GM19467 (cell line): ENCODE measurements at regions not wholly inside any gene's neighbourhood (a gene's known extent, or its start where the extent isn't known, plus 50 kb on each side); places are given as distances from the start of the nearest gene placed in this dataset.
"Not testable (repeated sequence)": the region's sequence is repeated elsewhere in the genome, so short reads cannot be mapped to it uniquely, and the experiment has no call there.

Source experiments
- ATAC-seq: cut with Tn5 transposase; IDR thresholded peaks from one replicate; pipeline ENCODE4 v1.9.1; 2021; ENCODE audit warnings: mild to moderate bottlenecking, moderate library complexity; ENCODE audit not compliant: unreplicated experiment

DNA sequence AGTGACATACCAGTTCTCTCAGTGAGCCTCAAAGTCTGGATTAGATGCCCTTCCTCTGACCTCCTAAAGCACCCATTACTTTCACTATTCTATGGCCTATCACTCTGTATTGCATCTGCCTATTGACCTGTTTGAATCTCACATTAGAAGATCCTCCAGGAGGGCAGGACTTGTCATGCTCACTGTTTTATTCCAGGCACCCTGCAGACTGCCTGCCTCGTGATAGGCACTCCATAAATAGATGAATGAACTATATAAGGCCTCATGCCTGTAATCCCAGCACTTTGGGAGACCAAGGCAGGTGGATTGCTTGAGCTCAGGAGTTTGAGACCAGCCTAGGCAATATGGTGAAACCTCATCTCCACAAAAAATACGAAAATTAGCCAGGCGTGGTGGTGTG lies 160.1 kb upstream of the CADM1 start:
- ATAC-seq = no peak

DNA sequence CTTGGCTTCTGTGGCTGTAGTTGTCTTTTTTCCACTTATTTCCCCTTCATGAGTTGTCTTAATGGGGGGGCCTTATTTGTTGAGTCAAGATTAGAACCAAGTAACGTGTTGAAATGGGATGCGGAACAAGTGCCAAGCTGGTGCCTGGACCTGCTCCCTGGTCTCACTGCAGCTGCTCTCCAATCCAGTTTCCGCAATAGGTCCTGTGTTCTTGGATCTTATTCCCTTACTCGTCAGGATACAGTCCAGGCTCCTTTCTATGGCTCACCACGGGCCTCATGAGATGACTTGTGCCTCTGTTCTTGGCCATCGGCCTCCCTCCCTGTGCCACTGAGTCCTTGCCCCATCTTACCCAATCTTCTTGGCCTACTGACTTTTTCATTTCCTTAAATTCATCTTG lies 159.6 kb upstream of the CADM1 start:
- ATAC-seq = no peak

DNA sequence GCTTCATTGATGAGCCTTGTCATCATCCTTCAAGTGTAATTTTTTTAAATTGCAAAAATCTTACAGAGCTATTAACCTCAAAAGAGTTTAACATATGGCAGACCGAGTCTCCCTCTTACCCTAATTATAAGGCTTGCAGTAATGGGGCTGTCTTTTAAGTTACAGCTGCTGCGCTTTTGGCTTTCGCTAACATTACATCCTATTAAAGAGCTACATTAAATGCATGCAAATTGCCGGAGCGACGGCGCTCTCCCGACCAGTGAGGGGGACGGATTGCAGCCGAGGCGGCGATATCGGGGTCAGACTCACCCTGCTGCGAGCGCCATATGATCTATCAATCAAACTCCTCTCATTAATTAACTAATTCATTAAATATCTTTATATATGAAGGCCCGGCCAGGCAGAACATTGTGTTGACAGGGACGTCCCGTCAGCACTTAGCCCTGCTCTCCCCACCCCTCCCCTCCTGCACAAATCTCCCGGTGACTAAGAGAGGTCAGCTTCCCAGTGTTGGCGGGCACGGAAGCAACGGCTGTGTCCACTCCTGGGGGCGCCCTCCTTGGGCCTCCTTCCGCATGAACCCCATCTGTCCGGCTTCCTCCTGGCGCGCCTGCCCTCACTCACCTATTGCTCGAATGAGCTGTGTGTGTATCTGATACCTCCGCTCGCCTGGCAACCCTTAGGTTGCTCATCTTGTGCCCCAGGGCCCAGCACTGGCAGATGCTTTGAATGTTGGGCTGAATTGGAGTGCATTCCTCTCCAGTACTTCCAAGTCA lies 156.0 kb upstream of the CADM1 start:
- no peak for ATAC-seq

DNA sequence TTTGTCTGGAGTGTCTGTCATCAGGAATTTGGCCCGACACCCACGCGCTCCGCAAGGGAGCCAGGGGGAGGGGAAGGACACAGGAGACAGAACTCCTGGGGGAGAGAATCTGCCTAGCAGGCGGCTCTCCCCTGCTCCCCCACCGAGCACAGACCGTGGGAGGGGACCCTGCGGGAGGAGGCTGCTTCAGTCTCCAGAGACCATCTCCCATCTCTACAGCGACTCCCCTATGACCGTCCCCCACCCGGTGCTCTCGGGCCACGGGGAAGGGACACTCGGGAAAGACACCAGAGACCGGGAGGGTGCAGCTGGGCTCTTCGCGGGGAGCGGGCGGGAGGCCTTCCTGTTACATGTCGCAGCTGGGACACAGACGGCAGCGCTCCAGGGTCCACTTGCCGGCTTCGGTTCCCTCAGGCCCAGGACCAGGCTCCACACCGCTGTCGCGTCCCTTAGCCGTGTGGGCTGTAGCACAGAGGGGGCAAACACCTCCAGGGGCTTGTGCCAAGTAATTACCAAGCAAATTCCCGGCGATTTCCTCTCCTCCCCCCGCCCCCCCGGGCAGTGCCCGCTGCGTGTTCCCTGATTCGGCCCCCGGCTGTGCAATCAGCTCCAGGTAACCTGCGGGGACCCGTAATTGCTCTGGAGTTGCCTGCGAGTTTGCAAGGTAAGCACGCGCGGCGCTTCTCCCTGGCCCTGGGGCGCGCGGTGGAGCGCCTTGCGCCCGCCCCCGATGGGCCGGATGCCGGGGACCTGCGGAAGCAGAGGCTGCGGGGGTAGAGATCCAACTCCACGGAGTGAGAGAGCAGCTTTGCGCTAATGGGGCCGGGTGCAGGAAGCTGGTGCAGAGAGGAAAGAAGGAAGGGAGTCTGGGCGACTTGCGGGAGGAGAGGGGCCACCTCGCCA lies 155.1 kb upstream of the CADM1 start:
- no peak for ATAC-seq

DNA sequence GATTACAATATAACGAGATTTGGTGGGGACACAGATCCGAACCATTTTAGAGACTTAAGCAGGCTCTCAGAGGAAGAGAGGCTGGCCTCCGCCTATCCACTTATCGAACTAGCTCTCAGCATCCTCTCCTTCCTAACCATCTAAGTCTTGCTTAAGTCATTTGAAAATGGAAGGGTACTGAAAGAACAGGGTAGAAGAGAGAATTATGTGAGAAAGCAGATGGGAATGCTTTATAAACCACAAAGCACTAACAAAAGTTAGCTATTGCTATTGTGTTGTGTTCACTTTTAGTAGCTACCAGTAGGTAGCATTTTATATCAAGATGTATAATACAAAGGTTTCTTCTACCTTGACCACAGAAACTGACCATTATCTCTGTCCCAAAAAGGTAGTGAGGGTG lies 153.4 kb upstream of the CADM1 start:
- no peak for ATAC-seq

DNA sequence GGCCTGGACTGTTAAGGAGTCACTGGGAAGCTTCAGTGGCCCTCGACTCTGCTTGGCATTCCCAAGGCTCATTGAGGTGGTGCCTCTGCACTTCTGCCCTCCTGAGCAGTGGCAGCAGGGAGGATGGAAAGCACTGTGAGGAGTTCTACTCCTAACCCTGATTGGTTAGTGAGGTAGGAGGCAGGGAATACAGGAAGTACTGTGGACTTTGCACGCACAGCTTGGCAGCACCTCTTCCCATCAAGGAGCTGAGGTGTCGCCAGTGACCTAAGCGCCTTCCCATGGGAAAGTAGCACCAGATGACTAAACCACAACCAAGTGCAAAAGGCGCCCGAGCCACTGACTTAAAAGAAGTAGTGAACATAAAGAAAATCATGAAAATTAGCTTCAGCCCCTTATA lies 152.5 kb upstream of the CADM1 start:
- no peak for ATAC-seq

DNA sequence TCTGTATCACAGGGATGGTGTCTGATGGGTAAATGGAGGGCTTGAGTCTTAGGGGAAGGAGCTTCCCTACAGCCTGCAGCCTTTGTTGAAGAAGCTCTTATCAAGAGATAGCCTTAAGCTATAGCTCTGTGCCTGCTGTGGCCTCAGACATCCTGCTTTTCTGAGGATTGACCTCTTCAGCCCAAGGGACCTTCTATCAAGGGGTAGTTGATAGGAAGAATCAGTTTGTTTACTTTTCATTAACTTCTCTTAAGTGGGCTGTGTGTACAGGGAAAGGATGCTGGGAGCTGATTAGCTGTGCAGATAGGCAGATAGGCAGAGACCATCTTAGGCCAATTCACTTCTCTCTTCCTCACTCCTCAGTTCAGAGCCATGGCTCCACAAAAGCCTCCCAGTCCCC lies 151.8 kb upstream of the CADM1 start:
- no peak for ATAC-seq

DNA sequence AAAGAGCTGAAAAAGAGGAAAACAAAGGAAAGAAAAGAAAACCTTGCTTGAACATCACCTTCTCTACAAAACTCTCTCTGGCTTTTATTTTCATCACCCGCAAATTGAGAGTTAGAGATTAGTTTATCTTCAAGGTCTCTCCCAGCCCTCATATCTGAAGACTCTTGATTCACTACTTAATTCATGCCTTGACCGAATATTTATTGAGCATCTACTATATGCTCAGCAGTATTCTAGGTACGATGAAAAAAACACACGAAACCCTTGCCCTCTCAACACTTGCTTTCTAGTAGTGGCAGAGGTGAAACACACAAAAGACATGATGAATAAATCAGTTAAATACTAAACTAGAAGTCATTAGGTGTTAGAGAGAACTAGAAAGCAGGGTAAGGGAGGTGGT lies 150.6 kb upstream of the CADM1 start:
- ATAC-seq = no peak

DNA sequence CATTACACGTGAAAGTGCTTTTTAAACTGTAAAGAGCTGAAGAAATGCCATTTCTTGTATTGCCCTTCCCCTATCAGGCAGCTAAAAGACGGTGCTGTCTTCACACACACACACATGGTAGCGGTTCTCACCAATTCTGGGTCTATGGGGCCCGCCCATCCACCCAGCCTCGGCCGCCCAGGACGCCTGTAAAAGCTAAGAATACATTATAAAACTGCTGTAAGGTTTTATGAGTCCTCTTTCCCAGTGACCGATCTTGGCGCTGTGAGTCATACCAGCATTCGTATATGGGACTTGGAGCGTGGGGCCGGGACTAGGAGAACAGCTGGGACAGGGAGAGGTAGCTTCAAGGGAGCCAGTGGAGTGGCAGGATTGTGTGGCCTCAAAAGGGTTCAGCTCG lies 149.7 kb upstream of the CADM1 start:
- no peak for ATAC-seq

DNA sequence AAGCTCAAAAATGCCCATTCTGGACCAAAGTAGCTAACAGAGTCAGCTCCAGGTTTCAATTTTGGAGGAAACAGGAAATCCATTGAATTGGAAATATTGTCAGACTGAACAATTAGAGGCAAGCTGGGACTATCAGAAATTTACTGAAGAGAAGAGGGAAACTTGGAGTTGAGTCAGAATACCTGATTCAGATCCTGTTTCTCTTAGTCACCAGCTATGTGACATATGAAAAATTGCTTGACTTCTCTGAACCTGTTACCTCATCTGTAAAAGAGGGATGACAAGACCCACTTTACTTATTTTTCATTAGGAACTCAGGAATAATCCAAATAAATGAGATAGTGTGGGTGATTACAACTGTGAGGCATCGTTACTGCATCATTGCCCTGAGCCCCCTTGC lies 148.9 kb upstream of the CADM1 start:
- ATAC-seq = no peak

DNA sequence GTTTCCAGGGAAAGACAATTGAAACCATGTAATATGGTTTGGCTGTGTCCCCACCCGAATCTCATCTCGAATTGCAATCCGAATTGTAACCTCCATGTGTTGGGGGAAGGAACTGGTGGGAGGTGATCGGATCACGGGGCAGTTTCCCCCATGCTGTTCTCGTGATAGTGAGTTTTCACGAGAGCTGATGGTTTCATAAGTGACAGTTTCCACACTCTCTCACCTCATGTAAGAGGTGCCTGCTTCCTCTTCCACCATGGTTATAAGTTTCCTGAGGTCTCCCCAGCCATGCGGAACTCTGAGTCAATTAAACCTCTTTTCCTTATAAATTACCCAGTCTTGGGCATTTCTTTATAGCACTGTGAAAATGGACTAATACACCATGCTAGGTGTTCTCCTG lies 148.3 kb upstream of the CADM1 start:
- ATAC-seq = no peak

DNA sequence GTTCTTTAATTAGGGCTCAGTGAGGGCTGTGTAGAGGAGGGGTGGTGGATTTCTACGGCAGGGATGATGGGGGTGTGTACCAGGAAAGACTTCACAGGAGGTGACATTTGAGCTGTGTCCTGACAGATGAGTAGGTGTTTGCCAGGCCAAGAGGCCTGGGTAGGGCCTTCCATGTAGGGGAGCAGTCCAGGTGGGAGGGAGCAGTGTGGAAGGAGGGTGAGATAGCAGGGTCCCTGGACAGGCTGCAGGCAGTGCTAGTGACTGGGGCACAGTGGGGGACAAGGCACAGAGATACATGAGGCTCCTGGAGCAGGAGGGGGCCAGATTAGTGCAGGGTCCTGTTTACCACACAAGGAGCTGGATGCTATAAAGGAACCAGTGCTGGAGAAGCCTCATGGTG lies 147.9 kb upstream of the CADM1 start:
- ATAC-seq = no peak

DNA sequence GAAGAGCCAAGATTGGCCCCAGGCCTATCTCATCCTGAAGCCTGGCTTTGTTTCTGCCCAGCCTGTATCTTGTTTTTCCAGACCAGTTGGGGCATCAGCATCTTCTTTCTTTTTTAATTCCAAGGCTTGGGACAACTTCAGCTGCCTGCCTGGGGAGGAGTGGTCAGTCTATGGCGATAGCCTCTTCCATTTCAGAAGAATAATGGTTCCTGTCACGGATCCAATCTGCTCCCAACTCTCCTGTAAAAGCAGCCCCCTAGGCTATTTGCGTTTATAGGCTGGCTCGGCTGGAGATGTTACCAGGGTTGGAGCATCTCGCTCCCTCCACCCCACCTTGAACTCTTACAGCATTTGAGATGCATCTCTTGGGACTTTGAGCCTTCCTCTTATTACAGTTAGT lies 145.2 kb upstream of the CADM1 start:
- ATAC-seq = no peak

DNA sequence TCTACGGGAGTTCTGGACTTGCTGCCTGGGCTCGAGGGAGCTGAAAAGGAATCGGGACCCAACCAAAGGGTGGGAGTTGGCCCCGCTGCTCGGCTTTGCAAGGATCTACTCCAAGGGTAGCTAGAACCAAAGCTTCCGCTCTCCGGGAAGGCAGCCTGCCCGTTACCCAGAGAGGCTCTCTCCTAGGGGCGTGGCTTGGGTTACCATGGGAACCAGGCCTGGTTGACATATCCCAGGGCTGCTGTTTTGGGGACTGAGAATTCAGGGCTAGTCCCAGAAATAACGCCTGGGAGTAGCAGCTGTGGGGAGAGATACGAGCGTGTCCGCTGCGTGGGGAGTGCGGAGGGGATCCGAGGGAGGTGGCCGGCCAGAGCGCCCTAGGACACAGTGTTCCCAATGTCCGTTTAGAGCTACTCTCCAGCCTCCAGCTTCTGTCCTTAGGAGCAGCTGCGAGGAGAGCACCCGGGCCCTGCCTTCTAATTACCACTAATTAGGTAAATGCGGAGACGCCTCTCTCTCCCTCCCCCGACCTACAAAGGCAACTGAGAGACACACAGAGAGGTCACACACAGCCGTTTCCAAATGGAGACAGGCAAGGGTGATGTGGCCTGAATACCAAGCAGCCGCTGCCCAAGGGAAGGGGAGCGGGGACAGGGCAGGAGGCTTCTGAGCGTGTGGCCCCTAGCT lies 141.6 kb upstream of the CADM1 start:
- no peak for ATAC-seq

DNA sequence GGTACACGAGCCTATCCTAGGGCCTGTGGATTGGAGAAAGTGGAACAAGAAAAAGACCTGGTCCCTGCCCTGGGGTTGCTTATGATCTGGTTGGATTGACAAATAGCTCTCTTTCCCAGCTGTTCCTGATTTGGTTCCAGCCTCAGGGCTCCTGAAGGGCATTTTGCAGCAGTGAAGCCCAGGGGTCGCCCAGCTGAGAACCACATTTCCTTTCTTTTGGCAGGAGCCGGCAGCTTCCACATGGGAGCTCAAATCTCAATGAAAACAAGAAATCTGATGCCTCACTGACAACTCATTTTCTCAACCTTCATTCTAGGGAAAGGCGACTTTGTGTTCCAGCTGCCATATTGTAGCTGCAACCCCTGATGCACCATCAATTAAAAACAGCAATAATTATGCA lies 140.6 kb upstream of the CADM1 start:
- no peak for ATAC-seq

DNA sequence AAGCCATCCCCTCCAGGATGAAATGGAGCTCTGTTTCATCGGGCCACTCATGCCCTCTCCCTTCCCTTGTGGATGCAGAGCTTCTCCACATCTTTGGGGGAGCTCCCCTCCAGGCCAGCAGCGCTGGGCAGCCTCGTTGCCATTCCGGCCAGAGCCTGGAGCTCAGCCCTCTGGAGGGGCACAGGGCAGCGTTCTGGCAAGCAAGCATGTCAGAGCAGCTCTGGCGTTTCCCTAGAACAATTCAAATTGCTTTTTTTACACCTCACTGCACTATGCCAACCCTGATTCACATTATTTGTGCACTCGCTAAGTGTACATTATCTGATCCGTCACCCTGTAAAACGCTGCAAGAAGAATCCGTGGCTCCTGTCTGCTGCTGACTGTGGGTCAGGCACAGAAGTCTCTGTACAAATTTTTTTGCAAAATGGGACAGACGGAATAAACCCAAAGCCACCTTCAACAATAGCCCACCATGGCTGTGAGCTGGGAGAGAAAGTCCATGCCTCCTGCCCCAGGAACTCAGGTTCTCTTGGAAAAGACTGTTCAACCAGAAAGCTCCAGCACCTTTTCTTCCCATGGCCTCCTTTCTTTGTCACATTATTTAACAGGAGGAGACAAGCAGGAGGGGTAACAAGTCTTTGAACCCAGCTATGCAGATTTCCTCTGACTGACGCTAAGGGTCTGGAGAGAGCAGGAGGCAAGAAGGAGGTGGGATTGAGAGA lies 139.5 kb upstream of the CADM1 start:
- no peak for ATAC-seq

DNA sequence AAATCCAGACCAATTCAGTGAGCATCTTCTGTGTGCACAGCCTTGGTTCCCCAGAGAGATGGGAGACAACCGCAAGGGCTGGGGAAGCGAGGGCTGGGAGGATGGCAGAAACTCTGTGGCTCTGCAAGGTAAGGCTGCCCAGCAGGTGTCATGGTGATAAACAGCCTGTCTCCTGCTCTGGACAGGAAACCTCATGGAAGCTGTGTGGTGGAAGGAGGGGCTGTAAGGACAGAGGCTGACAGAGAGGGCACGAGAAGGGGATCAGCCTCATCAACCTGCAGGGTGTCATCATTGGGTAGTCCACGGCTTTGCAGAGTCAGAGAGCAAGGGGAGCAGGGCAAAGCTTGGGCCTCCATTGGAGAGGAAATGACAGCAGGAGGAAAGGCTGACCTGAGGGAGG lies 138.4 kb upstream of the CADM1 start:
- ATAC-seq = no peak

DNA sequence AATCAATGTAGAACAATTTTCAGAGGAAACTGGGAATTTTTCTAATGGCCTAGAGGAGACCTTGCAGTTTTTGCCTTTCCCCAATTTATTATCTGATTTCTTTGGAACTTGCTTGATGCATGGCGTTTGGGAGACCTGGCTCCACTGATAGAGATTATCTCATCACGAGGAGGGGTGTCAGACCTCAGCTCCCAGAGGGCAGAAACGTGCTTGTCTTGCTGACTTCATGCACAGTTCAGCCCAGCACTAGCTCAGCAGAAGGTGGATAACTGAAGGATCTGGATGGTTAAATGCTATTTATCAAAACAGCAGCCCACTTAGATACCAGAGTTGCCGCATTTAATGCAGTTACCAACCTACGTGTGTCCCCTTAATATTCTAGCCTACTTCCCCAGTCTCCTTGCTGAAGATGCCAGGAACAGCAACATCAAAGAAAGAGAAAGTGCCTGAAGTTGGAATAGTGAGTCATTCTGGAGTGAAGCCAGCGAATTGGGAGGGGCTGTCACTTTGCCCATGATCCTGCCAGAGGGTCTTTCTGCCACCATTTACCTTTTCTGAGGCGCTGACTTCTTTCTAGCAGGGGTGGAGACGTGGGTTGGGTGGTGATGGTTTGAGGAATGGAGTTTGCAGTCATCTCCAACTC lies 133.5 kb upstream of the CADM1 start:
- no peak for ATAC-seq

DNA sequence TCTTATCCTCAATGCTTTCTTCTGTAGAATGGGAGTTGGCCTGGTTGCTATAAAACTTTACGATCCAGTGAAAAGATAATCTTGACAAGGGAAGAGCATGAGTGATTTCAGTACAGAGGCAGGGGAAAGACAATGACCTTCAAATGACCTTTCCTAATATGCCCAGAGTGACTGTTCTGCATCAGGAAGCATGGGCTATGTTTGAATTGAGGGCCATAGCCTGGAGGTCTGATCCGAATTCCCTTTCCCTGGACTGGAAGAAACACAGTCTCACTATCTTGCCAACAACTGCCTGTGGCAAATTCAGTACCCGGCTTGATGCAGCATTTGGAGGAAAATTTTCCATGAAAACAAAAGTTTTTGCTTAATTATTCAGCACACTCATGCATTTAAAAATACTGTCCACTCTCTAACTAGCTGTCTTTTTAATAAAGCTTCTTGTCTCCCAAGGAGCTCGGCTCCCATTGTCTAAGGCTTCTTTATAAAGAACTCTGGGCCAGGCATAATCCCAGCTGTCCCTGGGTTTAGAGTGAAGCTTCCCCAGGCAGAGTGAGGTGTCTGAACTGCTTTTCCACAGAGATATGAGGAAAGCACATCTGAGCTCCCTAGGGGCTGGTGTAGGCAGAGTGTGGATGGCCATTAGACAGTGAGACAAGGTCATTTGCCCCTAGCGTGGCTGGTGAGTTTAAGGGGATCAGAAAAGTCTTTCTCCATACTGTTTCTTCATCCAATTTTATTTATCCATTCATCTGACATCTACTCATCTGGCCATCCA lies 132.7 kb upstream of the CADM1 start:
- ATAC-seq = no peak

DNA sequence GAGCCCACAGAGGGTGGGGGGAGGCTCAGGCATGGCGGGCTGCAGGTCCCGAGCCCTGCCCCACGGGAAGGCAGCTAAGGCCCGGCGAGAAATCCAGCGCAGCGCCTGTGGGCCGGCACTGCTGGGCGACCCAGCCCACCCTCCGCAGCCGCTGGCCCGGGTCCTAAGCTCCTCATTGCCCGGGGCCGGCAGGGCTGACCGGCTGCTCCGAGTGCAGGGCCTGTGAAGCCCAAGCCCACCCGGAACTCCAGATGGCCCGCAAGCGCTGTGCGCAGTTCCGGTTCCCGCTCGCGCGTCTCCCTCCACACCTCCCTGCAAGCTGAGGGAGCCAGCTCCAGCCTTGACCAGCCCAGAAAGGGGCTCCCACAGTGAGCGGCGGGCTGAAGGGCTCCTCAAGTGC lies 129.8 kb upstream of the CADM1 start:
- not testable (repeated sequence) for ATAC-seq
